ENCODE measurements at regions not wholly inside any gene's neighbourhood (a gene's known extent, or its start where the extent isn't known, plus 50 kb on each side); places are given as distances from the start of the nearest gene placed in this dataset.

DNA sequence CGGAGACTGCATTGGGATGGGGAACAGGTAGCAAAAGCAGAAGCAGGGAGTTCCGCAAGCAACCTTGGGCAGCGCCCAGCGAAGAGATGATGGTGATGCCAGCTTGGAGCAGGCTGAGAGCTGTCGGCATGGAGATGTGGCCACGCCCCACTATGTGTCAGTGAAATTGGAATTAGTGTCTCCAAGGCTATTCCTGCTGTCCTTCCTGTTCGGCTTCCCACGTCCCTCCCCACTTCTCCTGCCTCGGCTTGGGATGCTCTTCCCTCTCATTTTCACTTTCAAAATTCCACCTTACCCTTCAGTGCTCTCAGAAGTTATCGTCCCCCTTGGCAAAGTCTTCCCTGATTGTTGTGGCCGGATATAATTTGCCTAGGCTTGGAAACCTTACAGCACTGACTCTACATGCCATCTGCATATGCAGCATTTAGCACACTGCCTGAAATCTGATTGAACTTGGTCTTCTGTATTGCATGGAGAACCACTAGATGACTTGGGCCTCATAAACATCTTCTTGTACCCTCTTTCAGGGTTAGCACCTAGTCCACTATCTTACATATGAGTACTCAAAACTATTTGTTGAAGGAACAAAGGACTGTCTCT, 270.7 kb upstream of the RUNX1 start:
- H2BK12ac ChIP-seq (ENCODE audit: insufficient read length, low read depth, low read length) = no peak overlapping the region
- H3K4ac ChIP-seq (ENCODE audit: low read depth, low read length) = no peak overlapping the region
- H3K9ac ChIP-seq (ENCODE audit: extremely low read depth, insufficient read length, low read length) = no peak overlapping the region
- no peaks in the 10 kb centered on the region for H4K20me1 ChIP-seq (ENCODE audit: control insufficient read depth, insufficient read depth, insufficient read length)
- Mint-ChIP-seq H3K27ac (no peak overlapping the region), H3K36me3 (ENCODE audit: insufficient read depth in 1 of 3, low read depth in 3 of 3) (no peaks in the 10 kb centered on the region; a peak in 1 of 7 replicates), H3K4me1 (peaks cover 3% of the 10 kb centered on the region in 2 experiments; a peak in 2 of 4 replicates), H3K4me3 (no peak overlapping the region), H3K9me3 (no peaks in the 10 kb centered on the region; a peak in 1 of 5 replicates), H3K27me3 (ENCODE audit: low read depth) (no peaks in the 10 kb centered on the region; the same call in 1 of the 2 replicates)
- DNase-seq = no peak
- no peak overlapping the region for H3K23ac ChIP-seq (ENCODE audit: insufficient read length, low read depth, low read length)
- no peak overlapping the region for H2BK120ac ChIP-seq (ENCODE audit: low read depth, low read length, poor library complexity, severe bottlenecking)
- H3K79me2 ChIP-seq (ENCODE audit: insufficient read depth, low read length) = no peaks in the 10 kb centered on the region
- H2BK5ac ChIP-seq (ENCODE audit: insufficient read length, low read length) = no peak overlapping the region
- no peak overlapping the region for H3K27ac ChIP-seq (ENCODE audit: insufficient read length, low read depth, low read length)
- no peak overlapping the region for H4K5ac ChIP-seq (ENCODE audit: insufficient read length, low read depth, low read length)
- H3K79me1 ChIP-seq (ENCODE audit: insufficient read depth, low read depth, low read length, poor library complexity, severe bottlenecking) = no peaks in the 10 kb centered on the region
- H3K27me3 ChIP-seq (ENCODE audit: insufficient read depth, low read length) = no peaks in the 10 kb centered on the region
- H3K4me2 ChIP-seq (ENCODE audit: insufficient read depth, insufficient read length, low read length) = no peak overlapping the region
- no peak overlapping the region for H2AFZ ChIP-seq (ENCODE audit: low read length)
- H2BK20ac ChIP-seq (ENCODE audit: low read depth, low read length, poor library complexity, severe bottlenecking) = no peak overlapping the region
- no peaks in the 10 kb centered on the region for H3K23me2 ChIP-seq (ENCODE audit: insufficient read length, low read depth, low read length, poor library complexity, severe bottlenecking)
- TF ChIP-seq, protein P1, sequence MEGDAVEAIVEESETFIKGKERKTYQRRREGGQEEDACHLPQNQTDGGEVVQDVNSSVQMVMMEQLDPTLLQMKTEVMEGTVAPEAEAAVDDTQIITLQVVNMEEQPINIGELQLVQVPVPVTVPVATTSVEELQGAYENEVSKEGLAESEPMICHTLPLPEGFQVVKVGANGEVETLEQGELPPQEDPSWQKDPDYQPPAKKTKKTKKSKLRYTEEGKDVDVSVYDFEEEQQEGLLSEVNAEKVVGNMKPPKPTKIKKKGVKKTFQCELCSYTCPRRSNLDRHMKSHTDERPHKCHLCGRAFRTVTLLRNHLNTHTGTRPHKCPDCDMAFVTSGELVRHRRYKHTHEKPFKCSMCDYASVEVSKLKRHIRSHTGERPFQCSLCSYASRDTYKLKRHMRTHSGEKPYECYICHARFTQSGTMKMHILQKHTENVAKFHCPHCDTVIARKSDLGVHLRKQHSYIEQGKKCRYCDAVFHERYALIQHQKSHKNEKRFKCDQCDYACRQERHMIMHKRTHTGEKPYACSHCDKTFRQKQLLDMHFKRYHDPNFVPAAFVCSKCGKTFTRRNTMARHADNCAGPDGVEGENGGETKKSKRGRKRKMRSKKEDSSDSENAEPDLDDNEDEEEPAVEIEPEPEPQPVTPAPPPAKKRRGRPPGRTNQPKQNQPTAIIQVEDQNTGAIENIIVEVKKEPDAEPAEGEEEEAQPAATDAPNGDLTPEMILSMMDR (conservative IDR thresholded peaks at IDR 0.05) = no peak
- H3T11ph ChIP-seq (ENCODE audit: low read length) = no peak overlapping the region
- H3K56ac ChIP-seq (ENCODE audit: insufficient read length, low read depth, low read length) = no peak overlapping the region
- H4K8ac ChIP-seq (replicated peaks; ENCODE audit: insufficient read length, low read depth, low read length) = no peak overlapping the region
- no CpG with 5 or more reads among the region's 11 CpGs for WGBS (ENCODE audit: extremely low coverage, insufficient read length, low lambda C conversion rate)
- H2AK5ac ChIP-seq (ENCODE audit: insufficient read length, low read length) = no peak overlapping the region
- H3K18ac ChIP-seq (ENCODE audit: insufficient read length, low read depth, low read length) = no peak overlapping the region
- H3K9me3 ChIP-seq (ENCODE audit: control insufficient read depth, low read depth, low read length) = no peaks in the 10 kb centered on the region
- no peak overlapping the region for H4K91ac ChIP-seq (ENCODE audit: insufficient read length, low read depth, low read length)
- no peaks in the 10 kb centered on the region for H3K4me1 ChIP-seq (ENCODE audit: insufficient read depth, low read length)
- no peak overlapping the region for H3K14ac ChIP-seq (ENCODE audit: insufficient read depth, low read length)
- H2BK15ac ChIP-seq (ENCODE audit: low read depth, low read length) = no peak overlapping the region

All from H9 (cell line).